ENCODE measurements at regions not wholly inside any gene's neighbourhood (a gene's known extent, or its start where the extent isn't known, plus 50 kb on each side); places are given as distances from the start of the nearest gene placed in this dataset.
"Not testable (repeated sequence)": the region's sequence is repeated elsewhere in the genome, so short reads cannot be mapped to it uniquely, and the experiment has no call there.

DNA sequence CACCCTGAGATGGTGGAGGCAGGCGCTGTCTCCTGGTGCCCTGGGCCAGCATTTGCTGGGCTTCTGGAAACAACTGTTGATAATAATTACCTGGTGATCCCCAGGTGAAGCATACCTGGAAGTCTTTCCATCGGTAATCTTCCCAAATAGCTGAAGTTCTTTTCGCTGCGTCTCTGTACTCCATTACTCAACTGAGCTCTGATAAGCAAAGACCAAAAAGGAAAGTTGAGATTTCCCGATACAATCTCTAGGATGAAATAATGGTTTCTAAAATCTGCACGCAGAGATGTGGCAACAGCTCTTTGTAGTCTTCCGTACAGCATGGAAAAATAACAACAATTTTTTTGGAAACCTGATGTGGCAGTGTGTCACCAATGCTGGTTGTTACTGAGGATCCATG is 226.5 kb downstream of the GATA3 start:
- no peaks in the 10 kb centered on the region for H3K79me2 ChIP-seq (ENCODE audit: low read length)
- H3K36me3 ChIP-seq (ENCODE audit: insufficient read depth, low read length), result no peaks in the 10 kb centered on the region
- no peaks in the 10 kb centered on the region for H3K9me3 ChIP-seq (ENCODE audit: low read length)
- H3K27me3 ChIP-seq (ENCODE audit: low read length), result no peaks in the 10 kb centered on the region
- DNase-seq, result no peak
- H3K27ac ChIP-seq (ENCODE audit: low read length), result no peak overlapping the region
- no peak overlapping the region for H3K4me2 ChIP-seq (ENCODE audit: low read depth, low read length, poor library complexity, severe bottlenecking)
- H2AFZ ChIP-seq (ENCODE audit: low read length), result no peak overlapping the region
- H3K9ac ChIP-seq (ENCODE audit: low read length), result no peak overlapping the region
- H3K9me2 ChIP-seq (replicated peaks; ENCODE audit: insufficient read depth, low read length), result no peaks in the 10 kb centered on the region
- H3K4me3 ChIP-seq (ENCODE audit: low read length), result no peak overlapping the region
- H4K20me1 ChIP-seq (ENCODE audit: insufficient read depth, low read depth, low read length), result no peaks in the 10 kb centered on the region
- no peaks in the 10 kb centered on the region for H3K4me1 ChIP-seq (ENCODE audit: low read length)

DNA sequence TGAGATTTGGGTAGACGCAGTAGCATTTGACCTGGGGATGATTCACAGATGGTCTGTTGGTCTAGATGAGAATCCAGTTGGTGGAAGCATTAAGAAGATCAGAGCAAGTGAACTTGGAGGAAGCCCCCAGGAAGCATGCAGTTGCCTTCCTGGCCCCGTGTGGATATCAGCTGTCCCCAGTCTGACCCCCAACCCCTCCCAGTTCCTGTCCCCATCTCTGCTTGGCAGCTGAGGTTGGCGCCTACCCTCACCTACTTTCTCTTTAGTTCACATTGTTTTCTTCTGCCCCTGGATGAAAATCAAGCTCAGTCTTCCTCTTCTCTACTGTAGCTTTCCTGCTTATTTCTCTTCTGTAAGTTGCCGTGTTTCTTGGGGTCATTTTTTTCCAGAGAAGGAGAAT is 227.9 kb downstream of the GATA3 start:
- Histone ChIP-seq H4K20me1 (ENCODE audit: insufficient read depth, low read depth, low read length) (no peaks in the 10 kb centered on the region), H3K4me3 (ENCODE audit: low read length) (no peak overlapping the region), H3K27ac (ENCODE audit: low read length) (no peak overlapping the region), H3K9me2 (replicated peaks; ENCODE audit: insufficient read depth, low read length) (no peaks in the 10 kb centered on the region), H3K4me1 (ENCODE audit: low read length) (no peaks in the 10 kb centered on the region), H3K79me2 (ENCODE audit: low read length) (no peaks in the 10 kb centered on the region), H3K27me3 (ENCODE audit: low read length) (no peaks in the 10 kb centered on the region), H3K36me3 (ENCODE audit: insufficient read depth, low read length) (no peaks in the 10 kb centered on the region), H3K9ac (ENCODE audit: low read length) (no peak overlapping the region), H3K4me2 (ENCODE audit: low read depth, low read length, poor library complexity, severe bottlenecking) (no peak overlapping the region), H2AFZ (ENCODE audit: low read length) (no peak overlapping the region), H3K9me3 (ENCODE audit: low read length) (no peaks in the 10 kb centered on the region)
- no peak for DNase-seq

DNA sequence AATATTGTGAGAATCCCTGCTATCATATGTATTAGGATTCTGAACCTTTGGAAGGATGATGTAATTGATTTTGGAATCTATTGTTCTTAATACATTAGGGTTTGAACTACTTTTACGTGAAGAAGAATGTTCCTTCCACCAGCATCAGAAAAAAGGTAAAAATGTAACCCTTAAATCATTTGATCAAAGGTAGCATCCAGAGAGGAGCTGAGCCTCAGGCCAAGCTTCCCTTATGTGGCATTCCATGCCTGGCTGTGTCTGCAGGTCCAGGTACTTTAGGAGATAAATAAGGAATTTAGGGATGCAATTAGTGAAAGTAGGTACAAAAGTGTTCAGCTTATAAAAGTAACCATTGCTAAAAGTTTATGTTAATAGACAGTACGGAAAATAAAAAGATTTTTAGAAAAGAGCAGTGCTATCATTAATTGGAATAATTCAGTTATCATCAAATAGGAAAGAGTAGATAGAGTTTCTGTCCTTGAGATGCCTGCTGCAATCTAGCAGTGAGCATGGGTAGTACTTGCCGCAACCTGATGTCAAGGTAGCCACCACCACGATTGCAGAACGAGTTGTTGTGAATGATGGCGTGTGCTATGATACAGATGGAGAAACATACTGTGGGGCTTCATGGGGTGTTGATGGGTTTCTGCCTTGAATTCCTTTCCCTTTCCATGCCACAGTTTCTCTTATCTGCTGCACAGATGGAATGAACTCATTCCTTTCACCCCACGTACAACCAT is 228.8 kb downstream of the GATA3 start:
- Histone ChIP-seq H3K79me2 (ENCODE audit: low read length) (no peaks in the 10 kb centered on the region), H2AFZ (ENCODE audit: low read length) (no peak overlapping the region), H3K27ac (ENCODE audit: low read length) (no peak overlapping the region), H3K4me2 (ENCODE audit: low read depth, low read length, poor library complexity, severe bottlenecking) (no peak overlapping the region), H3K9me2 (replicated peaks; ENCODE audit: insufficient read depth, low read length) (no peaks in the 10 kb centered on the region), H3K9me3 (ENCODE audit: low read length) (no peaks in the 10 kb centered on the region), H3K36me3 (ENCODE audit: insufficient read depth, low read length) (no peaks in the 10 kb centered on the region), H3K4me1 (ENCODE audit: low read length) (no peaks in the 10 kb centered on the region), H3K4me3 (ENCODE audit: low read length) (no peak overlapping the region), H3K27me3 (ENCODE audit: low read length) (no peaks in the 10 kb centered on the region), H3K9ac (ENCODE audit: low read length) (no peak overlapping the region), H4K20me1 (ENCODE audit: insufficient read depth, low read depth, low read length) (no peaks in the 10 kb centered on the region)
- no peak for DNase-seq

DNA sequence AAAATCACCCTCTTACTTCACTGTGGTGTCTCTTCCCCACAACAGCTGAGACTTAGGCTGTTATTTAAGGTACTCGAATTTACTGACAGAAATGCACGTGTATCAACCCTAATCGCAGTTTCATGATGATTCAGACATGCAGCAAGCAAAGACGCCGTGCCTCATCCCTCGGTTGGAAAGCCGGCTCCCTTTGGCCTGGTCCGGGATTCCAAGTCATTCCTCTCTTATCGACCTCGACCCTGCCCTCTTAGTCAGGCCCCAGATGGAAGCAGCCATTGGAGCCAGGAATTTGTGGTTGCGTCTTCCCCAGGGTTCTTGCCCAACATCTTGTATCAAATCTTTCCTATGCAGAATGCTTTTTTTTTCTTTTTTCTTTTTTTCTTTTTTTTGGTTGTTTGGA is 229.5 kb downstream of the GATA3 start:
- Histone ChIP-seq H3K27me3 (ENCODE audit: low read length) (0 out of 2 replicates have a peak, but pooled peaks cover 2% of the 10 kb centered on the region), H3K9me3 (ENCODE audit: low read length) (no peaks in the 10 kb centered on the region), H3K79me2 (ENCODE audit: low read length) (no peaks in the 10 kb centered on the region), H2AFZ (ENCODE audit: low read length) (no peak overlapping the region), H3K36me3 (ENCODE audit: insufficient read depth, low read length) (no peaks in the 10 kb centered on the region), H3K4me3 (ENCODE audit: low read length) (no peak overlapping the region), H4K20me1 (ENCODE audit: insufficient read depth, low read depth, low read length) (no peaks in the 10 kb centered on the region), H3K4me1 (ENCODE audit: low read length) (no peaks in the 10 kb centered on the region), H3K9me2 (replicated peaks; ENCODE audit: insufficient read depth, low read length) (no peaks in the 10 kb centered on the region), H3K27ac (ENCODE audit: low read length) (no peak overlapping the region), H3K4me2 (ENCODE audit: low read depth, low read length, poor library complexity, severe bottlenecking) (no peak overlapping the region), H3K9ac (ENCODE audit: low read length) (no peak overlapping the region)
- no peak for DNase-seq

DNA sequence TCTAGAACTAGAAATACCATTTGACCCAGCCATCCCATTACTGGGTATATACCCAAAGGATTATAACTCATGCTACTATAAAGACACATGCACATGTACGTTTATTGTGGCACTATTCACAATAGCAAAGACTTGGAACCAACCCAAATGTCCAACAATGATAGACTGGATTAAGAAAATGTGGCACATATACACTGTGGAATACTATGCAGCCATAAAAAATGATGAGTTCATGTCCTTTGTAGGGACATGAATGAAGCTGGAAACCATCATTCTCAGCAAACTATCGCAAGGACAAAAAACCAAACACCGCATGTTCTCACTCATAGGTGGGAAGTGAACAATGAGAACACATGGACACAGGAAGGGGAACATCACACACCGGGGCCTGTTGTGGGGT is 231.5 kb downstream of the GATA3 start:
- not testable (repeated sequence) for H3K9ac ChIP-seq (ENCODE audit: low read length); H3K4me2 ChIP-seq (ENCODE audit: low read depth, low read length, poor library complexity, severe bottlenecking); H3K27ac ChIP-seq (ENCODE audit: low read length); DNase-seq; H4K20me1 ChIP-seq (ENCODE audit: insufficient read depth, low read depth, low read length); H3K36me3 ChIP-seq (ENCODE audit: insufficient read depth, low read length); H3K4me3 ChIP-seq (ENCODE audit: low read length); H3K9me3 ChIP-seq (ENCODE audit: low read length); H3K9me2 ChIP-seq (replicated peaks; ENCODE audit: insufficient read depth, low read length); H2AFZ ChIP-seq (ENCODE audit: low read length); H3K27me3 ChIP-seq (ENCODE audit: low read length); H3K4me1 ChIP-seq (ENCODE audit: low read length); H3K79me2 ChIP-seq (ENCODE audit: low read length)

DNA sequence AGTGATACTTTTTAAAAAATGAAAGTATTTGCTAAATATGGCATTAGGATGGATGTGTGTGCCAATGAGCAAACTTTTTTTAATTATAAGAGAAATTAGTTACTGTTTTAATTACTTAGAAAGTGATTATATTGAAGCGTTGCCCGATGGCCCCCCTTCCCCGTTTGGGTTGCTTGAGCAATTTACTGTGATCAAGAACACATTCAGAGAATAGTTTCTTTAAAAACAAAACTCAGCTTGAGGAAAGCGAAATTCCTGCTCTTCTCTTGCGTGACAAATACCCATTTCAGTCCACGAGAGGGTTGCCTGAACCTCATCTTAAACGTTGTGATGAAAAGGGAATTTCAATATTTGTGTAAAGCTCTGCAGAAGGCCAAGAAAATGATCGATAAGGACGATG is 234.1 kb downstream of the GATA3 start:
- H3K27me3 ChIP-seq (ENCODE audit: low read length), result peaks cover 2% of the 10 kb centered on the region; the same call in 1 of the 2 replicates
- H3K4me2 ChIP-seq (ENCODE audit: low read depth, low read length, poor library complexity, severe bottlenecking), result no peak overlapping the region
- no peaks in the 10 kb centered on the region for H3K9me2 ChIP-seq (replicated peaks; ENCODE audit: insufficient read depth, low read length)
- H3K4me3 ChIP-seq (ENCODE audit: low read length), result no peak overlapping the region
- DNase-seq, result no peak
- H3K4me1 ChIP-seq (ENCODE audit: low read length), result no peaks in the 10 kb centered on the region
- no peak overlapping the region for H3K27ac ChIP-seq (ENCODE audit: low read length)
- H2AFZ ChIP-seq (ENCODE audit: low read length), result no peak overlapping the region
- H3K36me3 ChIP-seq (ENCODE audit: insufficient read depth, low read length), result no peaks in the 10 kb centered on the region
- H3K9me3 ChIP-seq (ENCODE audit: low read length), result no peaks in the 10 kb centered on the region
- H3K79me2 ChIP-seq (ENCODE audit: low read length), result no peaks in the 10 kb centered on the region
- no peaks in the 10 kb centered on the region for H4K20me1 ChIP-seq (ENCODE audit: insufficient read depth, low read depth, low read length)
- H3K9ac ChIP-seq (ENCODE audit: low read length), result no peak overlapping the region

DNA sequence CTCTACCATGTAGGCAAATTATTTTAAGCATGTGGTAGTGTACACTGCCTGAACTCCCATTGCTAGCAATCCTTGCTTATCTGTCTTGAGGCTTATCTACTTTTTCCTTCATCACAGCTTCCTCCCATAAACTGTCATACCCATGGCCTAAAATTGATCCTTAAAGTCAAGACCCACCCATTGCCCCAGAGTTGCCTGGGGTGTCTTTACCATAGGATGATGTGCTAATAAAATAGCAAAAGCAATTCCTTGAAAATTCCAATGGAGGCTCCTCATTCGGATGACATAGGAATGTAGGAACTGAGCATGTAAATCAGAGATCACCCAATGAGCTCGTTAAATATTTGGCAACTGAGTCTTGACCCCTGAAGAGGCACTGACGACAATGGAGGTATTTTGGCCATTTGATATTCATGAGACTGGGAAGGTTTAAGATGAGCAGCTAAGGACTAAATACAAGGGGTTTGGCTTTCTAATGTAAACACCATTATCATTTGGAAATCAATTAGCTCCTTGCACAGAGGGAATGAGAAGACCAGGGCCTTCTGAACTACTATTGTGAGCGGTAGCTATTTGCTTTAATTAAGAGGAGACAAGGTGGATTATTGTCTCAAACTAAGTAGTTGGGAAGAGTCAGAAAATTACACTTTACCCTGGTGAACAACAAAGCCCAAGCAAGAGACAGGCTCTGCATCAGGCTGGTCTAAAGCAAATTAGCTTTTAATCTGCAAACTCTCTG is 234.9 kb downstream of the GATA3 start:
- Histone ChIP-seq H4K20me1 (ENCODE audit: insufficient read depth, low read depth, low read length) (no peaks in the 10 kb centered on the region), H3K9ac (ENCODE audit: low read length) (no peak overlapping the region), H3K27ac (ENCODE audit: low read length) (no peak overlapping the region), H3K36me3 (ENCODE audit: insufficient read depth, low read length) (no peaks in the 10 kb centered on the region), H3K4me1 (ENCODE audit: low read length) (no peaks in the 10 kb centered on the region), H3K4me2 (ENCODE audit: low read depth, low read length, poor library complexity, severe bottlenecking) (no peak overlapping the region), H3K9me3 (ENCODE audit: low read length) (no peaks in the 10 kb centered on the region), H2AFZ (ENCODE audit: low read length) (no peak overlapping the region), H3K27me3 (ENCODE audit: low read length) (peaks cover 2% of the 10 kb centered on the region; the same call in 1 of the 2 replicates), H3K4me3 (ENCODE audit: low read length) (no peak overlapping the region), H3K9me2 (replicated peaks; ENCODE audit: insufficient read depth, low read length) (no peaks in the 10 kb centered on the region), H3K79me2 (ENCODE audit: low read length) (no peaks in the 10 kb centered on the region)
- DNase-seq, result no peak

DNA sequence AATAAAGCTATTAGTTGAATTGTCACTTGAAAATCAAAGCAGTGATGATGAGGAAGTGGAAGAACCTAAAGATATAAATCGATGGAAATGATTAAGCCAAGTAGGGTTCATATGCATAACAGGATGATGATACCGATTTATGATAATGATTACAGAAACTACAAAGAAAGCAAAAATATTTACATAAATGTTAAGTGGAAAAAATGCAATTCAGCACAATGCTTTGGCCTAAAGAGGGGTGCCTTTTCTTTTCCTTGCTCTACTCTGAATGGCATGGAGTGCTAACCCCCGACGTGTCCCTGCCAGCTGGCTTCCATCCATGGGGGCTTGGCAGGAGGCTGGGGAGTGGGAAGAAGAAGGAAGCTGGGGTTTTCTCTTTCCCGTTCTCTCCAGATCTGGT is 240.3 kb downstream of the GATA3 start:
- no peaks in the 10 kb centered on the region for H3K36me3 ChIP-seq (ENCODE audit: insufficient read depth, low read length)
- no peak overlapping the region for H3K9ac ChIP-seq (ENCODE audit: low read length)
- DNase-seq, result no peak
- H3K9me3 ChIP-seq (ENCODE audit: low read length), result no peaks in the 10 kb centered on the region
- H3K4me3 ChIP-seq (ENCODE audit: low read length), result no peak overlapping the region
- no peaks in the 10 kb centered on the region for H3K9me2 ChIP-seq (replicated peaks; ENCODE audit: insufficient read depth, low read length)
- no peaks in the 10 kb centered on the region for H3K79me2 ChIP-seq (ENCODE audit: low read length)
- H3K27me3 ChIP-seq (ENCODE audit: low read length), result no peaks in the 10 kb centered on the region; the same call in 1 of the 2 replicates
- no peak overlapping the region for H3K27ac ChIP-seq (ENCODE audit: low read length)
- no peak overlapping the region for H3K4me2 ChIP-seq (ENCODE audit: low read depth, low read length, poor library complexity, severe bottlenecking)
- no peaks in the 10 kb centered on the region for H4K20me1 ChIP-seq (ENCODE audit: insufficient read depth, low read depth, low read length)
- no peak overlapping the region for H2AFZ ChIP-seq (ENCODE audit: low read length)
- H3K4me1 ChIP-seq (ENCODE audit: low read length), result no peaks in the 10 kb centered on the region

All from Karpas-422 (cell line).